ENCODE measurements at regions not wholly inside any gene's neighbourhood (a gene's known extent, or its start where the extent isn't known, plus 50 kb on each side); places are given as distances from the start of the nearest gene placed in this dataset.

- H3K4me1 Mint-ChIP-seq, result peaks cover 66% of the 10 kb centered on the region
- H3K9me3 Mint-ChIP-seq, result no peaks in the 10 kb centered on the region
- ATAC-seq, result no peak
- POLR2A ChIA-PET, result interaction anchor here (1.3 to 2.0 kb wide), 2 partner anchors 37 to 81 kb away, joined by 3 to 8 read pairs; partner anchors contain the start of gene SMAD6
- H3K27ac Mint-ChIP-seq, result no peak overlapping the region
- no peak for DNase-seq (ENCODE audit: low spot score)
- H3K4me3 Mint-ChIP-seq, result no peak overlapping the region
- TF ChIP-seq MXD4 (CRISPR knock-in tag; IDR thresholded peaks at IDR 0.05; ENCODE audit: borderline replicate concordance) (no peak), CREM (CRISPR knock-in tag; IDR thresholded peaks at IDR 0.05) (no peak), JUN (CRISPR knock-in tag; IDR thresholded peaks at IDR 0.05) (no peak), ZNF263 (CRISPR knock-in tag; IDR thresholded peaks at IDR 0.05; ENCODE audit: low read depth) (no peak), FOXP4 (CRISPR knock-in tag; IDR thresholded peaks at IDR 0.05) (no peak), SOX15 (CRISPR knock-in tag; IDR thresholded peaks at IDR 0.05) (no peak), ATF3 (CRISPR knock-in tag; conservative IDR thresholded peaks at IDR 0.05) (no peak), USF2 (CRISPR knock-in tag; IDR thresholded peaks at IDR 0.05) (no peak), NR1H2 (CRISPR knock-in tag; IDR thresholded peaks at IDR 0.05) (no peak), ATF6 (CRISPR knock-in tag; IDR thresholded peaks at IDR 0.05) (no peak), NR2C2 (CRISPR knock-in tag; IDR thresholded peaks at IDR 0.05) (no peak), ZBTB21 (CRISPR knock-in tag; IDR thresholded peaks at IDR 0.05; ENCODE audit: borderline replicate concordance) (no peak), FOXP1 (CRISPR knock-in tag; IDR thresholded peaks at IDR 0.05; ENCODE audit: borderline replicate concordance) (no peak), MYBL2 (CRISPR knock-in tag; IDR thresholded peaks at IDR 0.05) (no peak), TP53 (CRISPR knock-in tag; IDR thresholded peaks at IDR 0.05) (no peak), PRRX2 (CRISPR knock-in tag; IDR thresholded peaks at IDR 0.05) (no peak), PRDM15 (CRISPR knock-in tag; IDR thresholded peaks at IDR 0.05) (no peak)
- CTCF ChIA-PET, result interaction anchor here (1.2 to 7.5 kb wide), 7 partner anchors 14 to 232 kb away, joined by 3 to 87 read pairs (median 22); partner anchors contain the start of gene SMAD6
- no peaks in the 10 kb centered on the region for H3K36me3 Mint-ChIP-seq
- peaks cover 5% of the 10 kb centered on the region for H3K27me3 Mint-ChIP-seq (ENCODE audit: low read depth)
Observed at GRCh38 chr15:66620341-66620740, 54.5 kb upstream of the LCTL start.

All from WTC11 (cell line).